GM18858 (cell line): ENCODE measurements at regions not wholly inside any gene's neighbourhood (a gene's known extent, or its start where the extent isn't known, plus 50 kb on each side); places are given as distances from the start of the nearest gene placed in this dataset.

ENCODE experiments used
- ATAC-seq: cut with Tn5 transposase; IDR thresholded peaks from one replicate; pipeline ENCODE4 v1.9.1; 2021; ENCODE audit not compliant: unreplicated experiment

GRCh38 chr9:90105773-90106172 is 501.0 kb downstream of the GADD45G start:
- no peak for ATAC-seq

- no peak for ATAC-seq
Observed at GRCh38 chr9:90107040-90107725, 502.4 kb downstream of the GADD45G start.

GRCh38 chr9:90107726-90108655 is 503.2 kb downstream of the GADD45G start:
- no peak for ATAC-seq

- ATAC-seq, result no peak
Observed at GRCh38 chr9:90112788-90113187, 508.0 kb downstream of the GADD45G start.

GRCh38 chr9:90114641-90115425 is 510.0 kb downstream of the GADD45G start:
- ATAC-seq, result no peak

- ATAC-seq, result no peak
Observed at GRCh38 chr9:90121762-90122161, 517.0 kb downstream of the GADD45G start.

GRCh38 chr9:90124961-90125360 is 517.7 kb downstream of the DIRAS2 start:
- no peak for ATAC-seq

GRCh38 chr9:90127923-90128322 is 514.7 kb downstream of the DIRAS2 start:
- no peak for ATAC-seq

- ATAC-seq, result no peak
Observed at GRCh38 chr9:90128587-90129190, 513.9 kb downstream of the DIRAS2 start.

GRCh38 chr9:90129446-90129845 is 513.2 kb downstream of the DIRAS2 start:
- no peak for ATAC-seq

GRCh38 chr9:90131568-90131967 is 511.1 kb downstream of the DIRAS2 start:
- no peak for ATAC-seq

GRCh38 chr9:90132866-90133265 is 509.8 kb downstream of the DIRAS2 start:
- no peak for ATAC-seq

GRCh38 chr9:90137801-90138200 is 504.8 kb downstream of the DIRAS2 start:
- no peak for ATAC-seq

- no peak for ATAC-seq
Observed at GRCh38 chr9:90140131-90140818, 502.3 kb downstream of the DIRAS2 start.

GRCh38 chr9:90141723-90142122 is 500.9 kb downstream of the DIRAS2 start:
- no peak for ATAC-seq

GRCh38 chr9:90142580-90142979 is 500.0 kb downstream of the DIRAS2 start:
- ATAC-seq, result no peak

GRCh38 chr9:90147426-90147825 is 495.2 kb downstream of the DIRAS2 start:
- no peak for ATAC-seq

GRCh38 chr9:90156318-90156717 is 486.3 kb downstream of the DIRAS2 start:
- ATAC-seq, result no peak

GRCh38 chr9:90162326-90162725 is 480.3 kb downstream of the DIRAS2 start:
- ATAC-seq, result no peak

GRCh38 chr9:90162819-90163218 is 479.8 kb downstream of the DIRAS2 start:
- ATAC-seq, result no peak
